HUES48 (cell line): ENCODE measurements at regions not wholly inside any gene's neighbourhood (a gene's known extent, or its start where the extent isn't known, plus 50 kb on each side); places are given as distances from the start of the nearest gene placed in this dataset.

Source experiments
- H3K27ac ChIP-seq: one replicate; pipeline ENCODE4 v1.7.0; 2013; ENCODE audit warnings: low read depth, low read length, inconsistent platforms
- H3K27me3 ChIP-seq: 2 replicates; pipeline ENCODE4 v1.6.1; 2013; ENCODE audit warnings: mild to moderate bottlenecking, low read length; ENCODE audit not compliant: control insufficient read depth, insufficient read depth
- H3K36me3 ChIP-seq: 2 replicates; pipeline ENCODE4 v1.6.1; 2013; ENCODE audit warnings: low read length; ENCODE audit not compliant: control insufficient read depth, insufficient read depth
- H3K4me1 ChIP-seq: 2 replicates; pipeline ENCODE4 v1.6.1; 2013; ENCODE audit warnings: mild to moderate bottlenecking, low read length; ENCODE audit not compliant: control insufficient read depth, insufficient read depth
- H3K4me3 ChIP-seq: 2 replicates; pipeline ENCODE4 v1.5.1; 2013; ENCODE audit warnings: mild to moderate bottlenecking, low read depth, low read length
- H3K9ac ChIP-seq: 2 replicates; pipeline ENCODE4 v1.6.1; 2013; ENCODE audit warnings: mild to moderate bottlenecking, low read depth, low read length, moderate library complexity
- H3K9me3 ChIP-seq: 2 replicates; pipeline ENCODE4 v1.6.1; 2013; ENCODE audit warnings: low read length; ENCODE audit not compliant: control insufficient read depth, insufficient read depth

DNA sequence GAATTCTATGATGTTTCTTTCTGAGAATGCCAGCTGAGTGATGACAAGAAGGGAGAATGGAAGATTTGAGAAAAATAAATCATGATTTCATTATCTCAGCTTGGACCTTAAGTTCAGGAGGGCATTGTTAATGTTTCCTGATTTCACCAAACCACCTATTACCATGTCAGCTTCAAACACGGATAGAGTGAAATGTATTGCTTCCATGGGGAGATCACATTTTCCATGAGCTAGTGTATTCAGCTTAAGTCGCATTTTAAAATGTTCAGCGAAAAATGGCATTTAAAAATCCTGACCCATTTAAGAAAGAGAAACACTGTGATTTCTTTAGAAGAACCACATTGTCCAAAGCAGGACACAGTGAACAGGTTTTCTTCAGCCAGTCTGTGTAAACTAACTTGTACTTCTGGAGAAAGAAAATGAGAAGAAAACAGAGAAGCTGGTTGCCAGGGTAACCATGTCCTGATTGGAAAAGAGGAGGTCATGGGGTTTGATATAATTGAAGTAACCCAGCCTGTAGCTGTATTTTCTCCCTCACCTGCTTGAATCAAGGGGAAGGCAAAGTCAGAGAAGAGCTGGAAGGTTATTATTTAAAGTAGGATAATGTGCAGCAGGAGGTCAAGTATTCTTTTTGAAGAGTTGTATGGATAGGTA is 684.1 kb upstream of the NRSN1 start:
- H3K9me3 ChIP-seq: no peaks in the 10 kb centered on the region
- H3K36me3 ChIP-seq: no peaks in the 10 kb centered on the region
- H3K4me1 ChIP-seq: peaks cover 11% of the 10 kb centered on the region
- no peak overlapping the region for H3K27ac ChIP-seq
- H3K4me3 ChIP-seq: no peak overlapping the region
- no peaks in the 10 kb centered on the region for H3K27me3 ChIP-seq
- H3K9ac ChIP-seq: no peak overlapping the region

DNA sequence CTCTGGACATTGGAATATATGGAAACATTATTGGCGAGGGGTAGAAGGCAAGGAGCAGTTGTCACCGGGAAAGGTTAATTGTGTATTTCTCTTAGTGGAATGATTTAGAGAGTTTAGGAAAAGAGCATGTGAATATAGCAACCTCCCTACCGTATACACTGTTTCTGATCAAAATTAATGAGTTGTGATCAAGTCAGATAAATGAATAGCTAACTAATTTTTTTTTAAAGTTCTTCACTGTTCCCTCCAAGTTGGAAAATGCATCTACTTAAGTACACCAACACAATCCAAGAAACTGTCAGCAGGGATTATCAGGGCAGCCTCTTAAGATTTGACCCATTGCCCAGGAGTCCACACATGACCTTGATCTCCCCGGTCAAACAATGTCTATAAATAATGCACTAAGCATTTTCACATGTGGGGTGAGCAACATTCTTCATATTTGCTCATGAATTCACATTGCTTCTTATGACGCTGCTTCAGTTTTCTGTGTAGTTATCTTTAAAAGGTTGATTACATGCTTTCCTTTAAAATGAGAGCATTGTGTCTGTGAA is 680.8 kb upstream of the NRSN1 start:
- no peaks in the 10 kb centered on the region for H3K9me3 ChIP-seq
- H3K9ac ChIP-seq: no peak overlapping the region
- peaks cover 11% of the 10 kb centered on the region for H3K4me1 ChIP-seq
- no peak overlapping the region for H3K27ac ChIP-seq
- H3K36me3 ChIP-seq: no peaks in the 10 kb centered on the region
- no peaks in the 10 kb centered on the region for H3K27me3 ChIP-seq
- H3K4me3 ChIP-seq: no peak overlapping the region

DNA sequence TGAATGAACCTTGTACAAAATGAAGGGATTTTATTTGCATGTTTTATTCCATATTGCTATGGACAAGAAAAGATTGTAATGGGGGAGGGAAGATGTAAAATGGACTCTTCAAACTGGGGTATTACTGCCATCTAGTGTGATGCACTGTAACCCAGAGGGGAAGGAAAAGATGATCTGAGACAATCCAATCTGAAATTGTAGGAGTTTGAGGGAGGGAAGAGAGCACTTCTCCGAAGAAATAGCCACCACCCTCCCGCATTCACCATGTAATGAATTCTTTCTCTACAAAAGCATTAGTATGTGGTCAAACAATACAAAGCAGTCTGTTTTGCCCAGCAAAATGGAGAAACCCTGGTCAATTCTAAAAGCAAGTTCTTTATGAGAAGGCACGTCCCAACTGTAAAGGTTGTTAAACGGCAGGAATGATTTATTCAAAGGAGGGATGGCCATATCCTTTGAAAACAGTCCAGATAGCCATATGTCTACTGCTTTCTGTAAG is 679.5 kb upstream of the NRSN1 start:
- Histone ChIP-seq H3K9ac (no peak overlapping the region), H3K27ac (no peak overlapping the region), H3K4me3 (no peak overlapping the region), H3K9me3 (no peaks in the 10 kb centered on the region), H3K36me3 (no peaks in the 10 kb centered on the region), H3K4me1 (peaks cover 11% of the 10 kb centered on the region), H3K27me3 (no peaks in the 10 kb centered on the region)

DNA sequence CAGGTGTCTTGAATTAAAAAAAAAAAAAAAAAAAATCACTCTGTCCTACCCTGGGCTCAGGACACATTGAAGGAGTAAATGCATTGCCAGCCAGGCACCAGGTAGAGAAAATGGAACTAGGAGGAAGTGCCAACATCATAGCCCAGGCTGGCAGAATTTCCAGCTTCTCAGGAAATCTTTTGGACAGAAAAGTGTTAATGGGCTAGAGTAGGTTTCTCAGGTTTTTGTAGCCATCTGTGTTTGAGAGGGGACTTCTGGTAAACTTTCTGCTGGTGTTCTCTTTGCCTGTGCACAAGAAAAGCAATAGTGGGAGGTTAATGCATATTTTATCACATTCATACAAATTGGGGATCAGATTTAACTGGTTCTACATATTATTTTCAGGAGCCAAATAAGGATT is 678.3 kb upstream of the NRSN1 start:
- H3K36me3 ChIP-seq: no peaks in the 10 kb centered on the region
- no peak overlapping the region for H3K27ac ChIP-seq
- no peak overlapping the region for H3K4me3 ChIP-seq

DNA sequence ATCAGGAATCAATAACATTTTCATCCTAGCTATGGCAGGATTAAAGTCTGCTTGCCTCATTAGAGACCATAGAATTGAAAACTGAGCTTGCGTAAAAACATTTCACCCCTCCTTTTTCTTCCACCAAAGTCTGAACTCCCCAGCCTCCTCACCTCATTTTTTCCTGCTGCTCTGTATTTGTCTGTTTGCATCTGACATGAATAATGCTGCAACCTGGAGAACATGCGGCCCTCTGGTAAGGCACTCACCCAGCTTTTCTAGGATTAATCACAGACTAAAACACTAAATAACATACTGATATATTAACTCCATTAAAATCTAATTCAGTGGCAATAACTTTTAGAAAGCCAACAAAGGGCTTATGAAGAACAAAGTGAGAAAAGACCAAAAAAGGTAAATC is 677.7 kb upstream of the NRSN1 start:
- Histone ChIP-seq H3K9me3 (no peaks in the 10 kb centered on the region), H3K4me3 (no peak overlapping the region), H3K27ac (no peak overlapping the region), H3K4me1 (peaks cover 11% of the 10 kb centered on the region), H3K36me3 (no peaks in the 10 kb centered on the region), H3K27me3 (no peaks in the 10 kb centered on the region), H3K9ac (no peak overlapping the region)

More for the DNA sequence above, 678.3 kb upstream of the NRSN1 start:
- Histone ChIP-seq H3K9ac (no peak overlapping the region), H3K9me3 (no peaks in the 10 kb centered on the region), H3K4me1 (peaks cover 11% of the 10 kb centered on the region), H3K27me3 (no peaks in the 10 kb centered on the region)

DNA sequence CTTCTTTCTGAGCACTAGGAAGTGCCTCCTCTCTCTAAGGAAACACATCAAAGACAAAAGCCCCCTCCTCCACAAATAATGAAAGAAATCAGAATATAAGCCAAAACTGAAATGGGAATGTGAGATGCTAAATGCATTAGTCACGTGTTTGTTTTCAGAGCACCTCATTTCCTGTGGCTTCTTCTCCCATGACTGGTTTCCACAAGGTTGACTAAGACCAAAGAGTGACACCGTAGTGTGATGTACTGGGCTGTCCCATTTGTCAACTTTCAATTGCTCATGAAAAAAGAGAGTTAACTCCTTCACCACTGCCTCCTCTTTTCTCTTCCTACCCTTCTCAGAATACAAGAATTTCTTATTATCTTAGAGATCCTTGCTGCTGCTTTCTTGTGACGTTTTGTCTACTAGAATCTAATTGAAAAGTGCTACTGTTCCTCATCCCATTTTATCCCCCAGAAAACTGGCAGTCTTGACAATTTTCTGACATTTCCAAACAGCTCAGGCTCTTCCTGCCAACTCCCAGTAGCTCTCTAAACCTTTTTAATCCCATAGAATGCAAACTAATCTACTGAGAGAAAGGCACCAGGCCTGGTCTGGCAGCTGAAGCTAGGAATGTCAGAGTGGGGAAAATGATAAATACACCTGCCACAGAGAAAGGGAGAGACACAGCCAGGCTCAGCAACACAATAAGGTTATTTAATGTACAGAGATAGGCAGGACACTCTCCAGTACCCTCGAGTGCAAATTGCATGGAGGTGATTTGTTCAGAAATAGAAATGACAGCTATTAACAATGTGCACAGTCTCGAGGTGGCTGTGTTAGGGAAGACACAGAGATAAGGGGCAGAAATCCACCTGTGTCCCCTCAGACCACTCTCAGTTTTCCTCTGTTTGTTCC is 671.7 kb upstream of the NRSN1 start:
- Histone ChIP-seq H3K4me3 (no peak overlapping the region), H3K9me3 (no peaks in the 10 kb centered on the region), H3K9ac (no peak overlapping the region), H3K27ac (no peak overlapping the region), H3K27me3 (no peaks in the 10 kb centered on the region), H3K36me3 (no peaks in the 10 kb centered on the region), H3K4me1 (no peaks in the 10 kb centered on the region)

DNA sequence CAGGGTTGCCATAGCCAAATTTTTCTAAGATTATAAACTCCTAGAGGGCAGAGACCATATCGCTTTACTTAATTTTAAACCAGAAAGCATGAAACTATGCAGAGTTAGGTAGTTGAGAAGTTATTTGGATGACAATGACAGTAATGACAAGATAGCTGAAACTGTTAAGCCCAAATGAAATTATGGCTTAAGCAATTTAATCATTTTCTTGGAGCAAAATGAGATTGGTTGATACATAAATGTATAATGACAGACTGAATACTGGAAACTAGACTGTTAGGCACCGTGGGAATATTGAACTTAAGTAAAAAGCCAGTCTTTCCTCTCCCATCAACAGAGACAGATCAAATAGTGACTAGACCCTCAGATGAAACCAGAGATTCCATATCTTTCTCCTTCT is 670.3 kb upstream of the NRSN1 start:
- Histone ChIP-seq H3K27ac (no peak overlapping the region), H3K4me3 (no peak overlapping the region), H3K36me3 (no peaks in the 10 kb centered on the region), H3K9ac (no peak overlapping the region), H3K9me3 (no peaks in the 10 kb centered on the region), H3K4me1 (no peaks in the 10 kb centered on the region), H3K27me3 (no peaks in the 10 kb centered on the region)

DNA sequence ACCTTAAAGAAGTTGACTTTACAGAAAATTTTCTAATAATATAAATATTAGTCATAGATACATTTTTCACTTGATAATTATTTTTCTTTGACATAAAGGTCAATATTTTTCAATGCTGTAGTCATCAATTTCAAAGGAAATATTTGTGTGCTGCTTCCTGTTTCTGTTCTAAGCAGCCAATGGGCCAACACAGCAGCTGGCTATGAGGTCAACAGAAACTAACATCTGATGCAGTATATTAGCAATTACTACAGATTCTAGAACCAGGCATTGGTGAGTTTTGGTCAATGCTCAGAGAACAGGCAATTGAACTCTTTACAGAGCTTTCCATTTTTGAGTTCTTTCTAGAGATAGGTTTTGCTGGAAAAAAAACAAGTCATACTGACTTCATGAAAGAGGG is 669.6 kb upstream of the NRSN1 start:
- no peaks in the 10 kb centered on the region for H3K4me1 ChIP-seq
- no peaks in the 10 kb centered on the region for H3K9me3 ChIP-seq
- H3K4me3 ChIP-seq: no peak overlapping the region
- no peak overlapping the region for H3K9ac ChIP-seq
- no peak overlapping the region for H3K27ac ChIP-seq
- no peaks in the 10 kb centered on the region for H3K36me3 ChIP-seq
- no peaks in the 10 kb centered on the region for H3K27me3 ChIP-seq

DNA sequence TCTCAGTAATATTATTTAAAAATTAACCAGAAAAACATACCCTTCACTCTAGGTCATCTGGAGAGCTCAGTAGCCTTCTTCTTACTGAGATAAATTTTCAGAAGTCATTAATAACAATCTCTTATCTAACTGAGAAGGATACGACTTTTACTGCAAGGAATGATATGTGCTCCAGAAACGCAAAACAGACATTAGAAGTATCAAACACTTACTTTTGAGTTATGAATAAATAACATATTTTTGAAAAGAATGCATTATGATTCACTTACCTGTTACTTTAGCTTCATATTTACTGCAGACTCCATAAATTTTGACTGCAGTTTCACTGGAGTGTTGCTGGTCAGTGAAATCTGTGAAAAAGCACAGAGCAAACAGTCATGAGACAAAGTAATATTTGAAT is 668.7 kb upstream of the NRSN1 start:
- Histone ChIP-seq H3K27ac (no peak overlapping the region), H3K36me3 (no peaks in the 10 kb centered on the region), H3K27me3 (no peaks in the 10 kb centered on the region), H3K9me3 (no peaks in the 10 kb centered on the region), H3K4me3 (no peak overlapping the region), H3K4me1 (no peaks in the 10 kb centered on the region), H3K9ac (no peak overlapping the region)

DNA sequence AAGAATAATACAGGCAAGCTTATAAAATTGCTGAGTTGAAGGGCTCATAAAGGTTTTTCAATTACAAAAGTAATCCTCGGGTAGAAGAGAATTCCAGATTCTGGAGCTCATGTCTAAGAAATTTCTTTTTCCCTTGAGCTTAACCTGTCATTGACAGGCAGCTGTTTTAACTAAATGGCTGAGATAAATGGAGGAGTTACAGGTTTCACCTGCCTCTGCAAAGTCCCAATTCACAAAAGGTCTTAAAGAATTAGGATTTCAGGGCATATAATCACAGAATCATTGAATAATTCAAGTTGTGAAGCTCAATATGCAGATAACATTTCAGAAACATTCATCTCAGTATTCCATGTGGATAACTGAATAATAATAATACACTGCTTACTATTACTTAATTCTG is 660.1 kb upstream of the NRSN1 start:
- Histone ChIP-seq H3K36me3 (no peaks in the 10 kb centered on the region), H3K9ac (no peak overlapping the region), H3K27ac (no peak overlapping the region), H3K4me1 (no peaks in the 10 kb centered on the region), H3K27me3 (no peaks in the 10 kb centered on the region), H3K4me3 (no peak overlapping the region), H3K9me3 (no peaks in the 10 kb centered on the region)

DNA sequence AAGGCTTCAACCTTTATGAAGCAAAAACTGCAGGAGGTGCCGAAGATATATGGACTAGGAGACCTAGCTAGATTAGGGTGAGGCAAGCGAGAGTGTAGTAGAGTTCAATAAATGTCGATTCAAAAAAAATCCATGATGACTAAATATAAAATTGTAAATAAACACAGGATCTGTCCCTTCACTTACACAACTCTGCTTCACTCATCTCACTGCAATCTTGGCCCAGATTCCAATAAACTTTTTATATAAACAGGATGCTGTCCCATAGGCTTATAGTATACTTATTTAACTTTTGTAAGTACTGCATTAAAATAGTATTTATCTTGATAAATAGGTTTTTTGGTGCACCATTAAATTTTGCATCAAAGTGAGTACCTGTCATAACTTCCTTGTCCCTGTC is 648.4 kb upstream of the NRSN1 start:
- Histone ChIP-seq H3K27me3 (no peaks in the 10 kb centered on the region), H3K4me3 (no peak overlapping the region), H3K9me3 (no peaks in the 10 kb centered on the region), H3K9ac (no peak overlapping the region), H3K36me3 (no peaks in the 10 kb centered on the region), H3K4me1 (peaks cover 9% of the 10 kb centered on the region; the same call in 1 of the 2 replicates), H3K27ac (no peak overlapping the region)
